Spinal cord (tissue), 9 donors: ENCODE measurements at regions not wholly inside any gene's neighbourhood (a gene's known extent, or its start where the extent isn't known, plus 50 kb on each side); places are given as distances from the start of the nearest gene placed in this dataset.

Experiments
- DNase-seq, 6 donors: peaks; one replicate each; pipeline versions ENCODE4 v3.0.0 to v3.0.0-alpha.2; 2013 to 2015; ENCODE audit warnings: low spot score in 6 of 6, low read depth in 4 of 6
- H3K27ac ChIP-seq: one replicate; pipeline ENCODE4 v1.5.1; 2013; ENCODE audit warnings: low read depth, low read length, control low read depth
- H3K27me3 ChIP-seq: one replicate; pipeline ENCODE4 v1.6.1; 2013; ENCODE audit warnings: low read length; ENCODE audit not compliant: control insufficient read depth, insufficient read depth
- H3K36me3 ChIP-seq: one replicate; pipeline ENCODE4 v1.6.1; 2013; ENCODE audit warnings: low read length; ENCODE audit not compliant: control insufficient read depth, insufficient read depth
- H3K4me1 ChIP-seq: one replicate; pipeline ENCODE4 v1.6.1; 2013; ENCODE audit warnings: low read length; ENCODE audit not compliant: control insufficient read depth, insufficient read depth
- H3K4me3 ChIP-seq: one replicate; pipeline ENCODE4 v1.5.1; 2013; ENCODE audit warnings: low read depth, low read length, control low read depth
- H3K9me3 ChIP-seq: one replicate; pipeline ENCODE4 v1.6.1; 2013; ENCODE audit warnings: low read length; ENCODE audit not compliant: control insufficient read depth, insufficient read depth
- WGBS: methylation state at CpG from one replicate; pipeline ENCODE4 v1.1.5; 2013; ENCODE audit warnings: missing lambda C conversion rate; ENCODE audit not compliant: insufficient coverage; 5-methylcytosine and 5-hydroxymethylcytosine counted together
- donor health status: healthy.

GRCh38 chr18:11512096-11513025 is 97.0 kb upstream of the SLC35G4 start:
- H3K4me1 ChIP-seq: no peaks in the 10 kb centered on the region
- whole genome bisulfite sequencing: 66% methylated on average over 3 of the region's 8 CpGs
- H3K36me3 ChIP-seq: no peaks in the 10 kb centered on the region
- peak in 2 of 6 donors; percentile 41 to 72 for DNase-seq
- H3K27ac ChIP-seq: no peak overlapping the region
- H3K27me3 ChIP-seq: no peaks in the 10 kb centered on the region
- H3K4me3 ChIP-seq: no peak overlapping the region
- no peaks in the 10 kb centered on the region for H3K9me3 ChIP-seq

DNA sequence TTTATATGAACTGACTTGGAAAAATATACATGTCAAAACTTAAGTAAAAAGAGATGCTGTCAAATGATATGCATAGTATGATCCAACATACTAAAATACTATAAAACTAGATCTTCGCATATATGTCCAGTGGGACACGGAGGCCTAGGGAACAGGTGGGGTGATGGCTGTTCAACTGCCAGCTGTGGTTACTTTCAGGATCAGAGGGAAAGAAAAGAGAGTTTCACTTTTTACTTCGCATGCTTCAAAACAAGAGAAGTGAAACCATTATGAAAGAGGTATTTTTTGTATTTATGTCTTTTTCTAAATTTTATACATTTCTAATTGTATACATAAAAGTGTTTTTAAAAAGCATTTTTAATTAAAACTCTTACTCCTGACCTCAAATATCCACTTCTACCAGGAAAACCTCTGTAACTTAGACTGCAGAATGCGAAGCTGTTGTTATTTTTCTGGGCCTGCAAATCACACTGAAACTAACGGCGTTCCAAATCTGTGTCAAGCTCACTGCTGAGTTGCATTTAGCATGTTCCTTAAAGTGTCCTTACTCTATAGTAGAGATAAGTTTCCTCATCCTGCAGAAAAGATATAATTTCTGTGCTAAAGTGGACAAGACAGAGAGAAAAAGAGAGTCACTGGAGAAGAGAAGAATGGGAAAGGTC is 97.8 kb upstream of the SLC35G4 start:
- H3K4me3 ChIP-seq: no peak overlapping the region
- H3K9me3 ChIP-seq: no peaks in the 10 kb centered on the region
- no peak overlapping the region for H3K27ac ChIP-seq
- H3K27me3 ChIP-seq: no peaks in the 10 kb centered on the region
- H3K36me3 ChIP-seq: no peaks in the 10 kb centered on the region
- no peaks in the 10 kb centered on the region for H3K4me1 ChIP-seq
- 100% methylated on average over 1 of the region's 6 CpGs for WGBS
- DNase-seq: no peak

- no peaks in the 10 kb centered on the region for H3K4me1 ChIP-seq
- H3K27me3 ChIP-seq: no peaks in the 10 kb centered on the region
- H3K4me3 ChIP-seq: no peak overlapping the region
- no peak overlapping the region for H3K27ac ChIP-seq
- WGBS: 100% methylated on average over 1 of the region's 6 CpGs
- no peaks in the 10 kb centered on the region for H3K36me3 ChIP-seq
- H3K9me3 ChIP-seq: no peaks in the 10 kb centered on the region
- DNase-seq: no peak
These were observed 102.5 kb upstream of the SLC35G4 start for GRCh38 chr18:11506856-11507255.

DNA sequence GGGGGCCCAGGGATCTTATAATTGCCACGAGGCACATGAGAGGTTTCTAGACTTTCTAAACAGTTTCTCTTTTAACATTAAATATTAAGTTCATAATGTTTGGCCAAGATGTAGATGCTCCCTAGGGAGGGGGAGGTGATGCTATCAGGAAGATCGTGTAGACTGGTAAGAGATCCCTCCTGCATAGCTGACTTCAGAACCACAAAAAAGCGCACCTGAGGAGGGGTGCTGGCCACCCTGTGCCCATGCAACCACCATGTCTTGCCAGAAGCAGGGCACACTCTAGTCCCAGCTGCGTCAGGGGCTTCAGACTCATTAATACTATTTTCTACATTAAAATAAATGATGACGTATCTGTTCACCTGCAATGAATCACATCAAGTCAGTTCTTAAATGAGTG is 103.4 kb upstream of the SLC35G4 start:
- H3K36me3 ChIP-seq: no peaks in the 10 kb centered on the region
- WGBS: 100% methylated on average over 3 of the region's 5 CpGs

DNA sequence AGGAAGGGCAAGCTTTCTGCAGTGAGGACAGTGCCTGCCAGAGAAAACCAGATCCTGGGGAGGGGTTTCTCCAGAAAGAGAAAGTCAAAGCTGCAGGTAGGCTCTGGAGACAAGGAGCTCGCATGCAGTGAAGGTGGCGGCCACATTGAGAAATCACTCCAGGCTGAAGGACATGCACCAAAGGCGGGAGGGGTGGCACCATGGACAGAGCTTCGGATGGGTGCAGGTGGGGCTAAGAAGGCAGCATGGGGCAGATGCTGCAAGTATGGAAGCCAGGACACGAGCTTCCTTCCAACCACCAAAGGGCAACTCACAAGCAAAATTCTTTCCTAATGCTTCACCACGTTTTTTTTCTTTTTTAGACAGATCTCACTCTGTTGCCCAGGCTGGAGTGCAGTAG is 104.4 kb upstream of the SLC35G4 start:
- Histone ChIP-seq H3K4me3 (no peak overlapping the region), H3K9me3 (no peaks in the 10 kb centered on the region), H3K36me3 (no peaks in the 10 kb centered on the region), H3K4me1 (no peaks in the 10 kb centered on the region), H3K27ac (no peak overlapping the region), H3K27me3 (no peaks in the 10 kb centered on the region)
- WGBS: 81% methylated on average over 6 of the region's 6 CpGs
- DNase-seq: no peak

More for the DNA sequence above, 103.4 kb upstream of the SLC35G4 start:
- H3K4me1 ChIP-seq: no peaks in the 10 kb centered on the region
- H3K9me3 ChIP-seq: no peaks in the 10 kb centered on the region
- H3K27me3 ChIP-seq: no peaks in the 10 kb centered on the region
- no peak overlapping the region for H3K4me3 ChIP-seq
- no peak overlapping the region for H3K27ac ChIP-seq
- no peak for DNase-seq

DNA sequence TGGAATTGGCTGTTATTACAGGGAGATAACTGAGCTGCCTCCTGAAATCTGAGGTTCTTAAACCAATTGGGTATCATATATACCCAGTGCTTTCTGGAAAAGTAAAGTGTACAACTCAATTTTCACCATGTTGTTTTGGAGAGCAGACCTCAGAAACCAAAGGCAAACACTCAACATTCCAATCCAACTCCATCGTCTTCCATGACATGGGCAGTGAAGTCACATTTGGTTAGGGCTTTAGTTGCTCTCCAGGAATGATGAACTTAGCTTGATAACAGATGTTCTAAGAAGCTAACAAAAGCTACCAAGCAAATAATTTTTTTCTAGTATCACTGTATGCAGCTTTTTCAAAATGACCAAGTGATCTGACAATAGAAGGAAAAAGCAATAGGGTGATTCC is 107.0 kb upstream of the SLC35G4 start:
- DNase-seq: no peak
- Histone ChIP-seq H3K27me3 (no peaks in the 10 kb centered on the region), H3K36me3 (no peaks in the 10 kb centered on the region), H3K9me3 (no peaks in the 10 kb centered on the region), H3K27ac (no peak overlapping the region), H3K4me3 (no peak overlapping the region), H3K4me1 (no peaks in the 10 kb centered on the region)
- no CpG with 5 or more reads among the region's 1 CpG for WGBS

GRCh38 chr18:11501352-11501751 is 108.0 kb upstream of the SLC35G4 start:
- H3K36me3 ChIP-seq: no peaks in the 10 kb centered on the region
- H3K27me3 ChIP-seq: no peaks in the 10 kb centered on the region
- no peak overlapping the region for H3K4me3 ChIP-seq
- H3K4me1 ChIP-seq: no peaks in the 10 kb centered on the region
- no peaks in the 10 kb centered on the region for H3K9me3 ChIP-seq
- DNase-seq: no peak
- H3K27ac ChIP-seq: no peak overlapping the region
- 97% methylated on average over 3 of the region's 4 CpGs for WGBS

DNA sequence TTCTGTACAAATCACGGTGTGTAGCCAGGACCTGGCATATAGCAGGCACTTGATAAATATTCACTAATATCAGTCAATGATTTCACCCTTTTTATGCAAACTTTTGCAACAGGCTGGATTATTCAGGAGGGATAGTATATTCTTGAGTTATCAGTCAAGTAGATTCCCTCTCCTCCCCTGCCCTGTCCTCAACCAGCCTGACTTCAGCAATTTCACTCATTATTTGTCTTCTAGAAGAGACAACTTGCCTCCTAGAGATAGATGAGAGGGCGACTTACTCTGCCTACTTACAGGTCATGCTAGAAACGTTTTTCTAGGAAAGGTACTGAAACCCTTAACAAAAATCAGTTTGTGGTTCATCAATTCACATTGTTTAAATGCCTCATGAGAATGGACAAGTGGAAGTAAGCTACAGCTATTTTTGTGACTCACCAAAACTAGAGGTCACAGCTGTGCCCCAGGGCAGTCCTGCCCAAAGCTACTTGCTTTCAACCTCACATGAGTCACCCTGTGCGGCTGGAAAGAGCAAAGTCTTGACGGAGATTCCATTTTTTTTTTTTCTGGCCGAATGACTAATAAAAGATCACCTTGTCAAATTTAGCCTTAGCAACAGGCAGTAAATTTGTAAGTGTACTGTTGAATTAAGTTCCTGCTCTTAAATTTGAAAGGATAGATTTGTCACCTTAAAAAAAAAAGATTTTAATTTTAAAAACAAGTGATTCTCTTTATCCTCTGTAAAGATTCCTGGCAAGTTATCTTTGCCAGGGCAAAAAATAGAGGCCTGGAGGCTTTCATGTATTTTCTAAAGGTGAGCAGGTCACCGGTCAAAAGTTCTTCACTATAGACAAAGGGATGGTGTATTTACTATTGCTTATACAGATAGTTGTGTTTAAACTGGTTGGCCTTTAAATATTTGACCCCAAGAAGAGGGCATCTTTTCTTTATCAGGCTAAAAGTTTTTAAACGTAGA is 109.0 kb upstream of the SLC35G4 start:
- Histone ChIP-seq H3K4me1 (no peaks in the 10 kb centered on the region), H3K27me3 (no peaks in the 10 kb centered on the region), H3K4me3 (no peak overlapping the region), H3K27ac (no peak overlapping the region), H3K9me3 (no peaks in the 10 kb centered on the region), H3K36me3 (no peaks in the 10 kb centered on the region)
- DNase-seq: no peak
- WGBS: 80% methylated on average over 1 of the region's 8 CpGs

DNA sequence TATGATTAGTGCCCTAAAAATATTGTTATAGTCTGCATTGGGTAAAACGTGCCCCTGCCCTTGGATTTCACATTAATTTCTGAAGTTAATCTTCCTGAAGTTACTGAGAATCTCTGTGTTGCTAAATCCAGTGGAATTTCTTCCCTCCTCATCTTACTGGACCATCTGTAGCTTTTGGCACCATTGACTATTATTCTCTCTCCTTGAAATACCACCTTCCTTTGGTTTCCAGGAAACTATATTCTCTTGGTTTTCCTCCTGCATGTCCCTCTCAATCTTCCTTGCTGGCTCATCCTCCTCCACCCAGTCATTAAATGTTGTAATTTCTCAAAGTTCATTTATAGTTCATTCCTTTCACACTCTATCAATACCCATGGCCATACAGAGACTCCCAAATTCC is 110.6 kb upstream of the SLC35G4 start:
- Histone ChIP-seq H3K27me3 (no peaks in the 10 kb centered on the region), H3K36me3 (no peaks in the 10 kb centered on the region), H3K4me1 (no peaks in the 10 kb centered on the region), H3K27ac (no peak overlapping the region), H3K9me3 (no peaks in the 10 kb centered on the region), H3K4me3 (no peak overlapping the region)
- no CpG with 5 or more reads among the region's 1 CpG for WGBS
- peak in 1 of 6 donors; percentile 27 for DNase-seq
